ENCODE measurements at regions not wholly inside any gene's neighbourhood (a gene's known extent, or its start where the extent isn't known, plus 50 kb on each side); places are given as distances from the start of the nearest gene placed in this dataset.

DNA sequence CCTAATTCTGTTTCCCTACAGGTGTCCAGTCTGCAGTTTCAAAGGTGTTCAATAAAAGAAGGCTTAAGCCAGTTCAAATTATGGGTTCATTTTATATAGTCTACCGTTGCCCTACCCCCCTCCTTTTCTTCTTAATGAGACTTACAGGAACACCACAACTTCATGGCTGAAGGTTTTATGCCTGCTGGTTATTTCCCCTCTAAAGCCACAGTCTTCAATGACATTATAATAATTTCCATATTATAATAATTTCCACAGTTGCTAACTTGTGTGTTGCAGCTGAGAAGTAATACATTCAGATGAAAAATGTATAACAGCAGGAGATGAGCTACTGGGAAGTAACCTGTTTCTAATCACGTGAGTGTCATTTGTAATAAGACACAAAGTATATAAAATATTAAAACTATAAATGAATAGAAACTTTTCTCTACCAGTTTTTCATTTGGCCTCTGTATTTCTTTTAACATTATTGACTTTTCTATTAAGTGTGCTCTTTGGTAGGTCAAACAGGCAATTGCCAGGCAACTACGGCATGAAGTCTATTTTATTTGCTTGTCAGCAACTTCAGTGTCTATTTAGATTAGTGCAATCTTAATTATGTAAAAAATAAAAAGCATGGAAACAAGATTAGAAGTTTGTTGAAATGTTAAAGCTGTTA, 120.5 kb upstream of the HMHB1 start:
- DNase-seq = no peak

DNA sequence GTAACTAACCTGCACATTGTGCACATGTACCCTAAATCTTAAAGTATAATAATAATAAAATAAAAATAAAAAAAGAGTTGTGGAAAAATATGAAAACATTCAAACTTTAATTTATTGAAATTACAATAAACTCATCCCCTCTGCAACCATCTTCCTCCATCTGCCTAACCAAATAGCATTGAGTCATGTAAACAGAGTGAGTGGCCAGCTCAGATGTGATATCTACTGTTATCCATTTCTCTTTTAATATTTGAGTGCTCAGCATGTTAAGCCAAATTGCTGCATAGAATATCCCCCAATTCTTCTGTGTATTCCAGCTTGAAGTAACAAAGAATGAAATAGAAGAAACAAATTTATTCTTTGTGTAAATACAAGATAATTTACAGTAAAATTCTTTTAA, 124.4 kb upstream of the HMHB1 start:
- no peak for DNase-seq

DNA sequence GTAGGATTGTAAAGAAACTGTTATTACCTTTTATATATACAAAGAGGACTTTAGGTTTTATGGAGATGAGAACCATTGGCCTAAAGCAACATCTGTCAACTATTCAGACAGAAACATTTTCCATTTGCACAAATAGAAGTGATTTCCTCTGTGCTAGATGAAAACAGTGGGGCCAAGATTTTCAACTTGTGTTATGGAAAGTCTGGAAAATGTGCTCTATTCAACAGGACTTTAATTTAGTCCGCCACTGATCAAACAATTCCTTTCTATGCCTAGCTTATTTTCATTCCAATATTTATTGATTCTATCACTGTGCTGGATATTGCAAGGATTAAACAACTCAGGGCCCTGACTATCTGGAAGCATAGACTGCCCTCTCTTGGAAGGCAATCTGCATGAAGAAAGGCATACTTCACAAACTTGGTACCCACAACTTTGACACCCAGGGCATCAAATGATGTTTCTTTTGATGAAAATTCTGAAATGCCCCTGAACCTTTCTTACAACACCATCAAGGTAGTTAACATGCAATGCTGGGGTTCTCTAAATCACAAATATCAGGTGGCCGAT, 126.6 kb upstream of the HMHB1 start:
- DNase-seq = peak in 1 of 2 experiments; percentile 28

- DNase-seq = no peak
These were observed 128.5 kb upstream of the HMHB1 start for GRCh38 chr5:143683459-143683858.

DNA sequence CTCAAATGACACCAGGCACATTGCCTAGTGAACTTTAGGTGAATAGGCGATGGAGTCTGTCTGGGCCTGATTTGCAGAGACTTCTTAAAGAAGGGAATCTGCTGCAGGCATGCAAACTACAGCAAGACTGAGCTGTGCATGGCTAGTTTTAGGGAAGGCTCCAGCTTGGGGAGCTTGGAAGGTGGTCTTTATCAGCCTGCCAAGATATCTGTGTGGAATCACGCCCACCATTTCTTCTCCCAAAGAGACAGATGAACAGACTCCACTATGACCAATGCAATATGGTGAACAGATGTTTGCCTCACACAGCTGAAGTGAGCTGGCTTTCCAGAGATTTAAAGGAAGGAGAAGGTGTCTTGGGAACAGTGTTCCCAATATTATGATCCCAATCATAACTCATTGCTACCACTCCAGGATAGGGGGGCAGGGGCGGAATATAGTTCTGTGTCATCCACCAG, 129.0 kb upstream of the HMHB1 start:
- peak; percentile 7 to 48 for DNase-seq

DNA sequence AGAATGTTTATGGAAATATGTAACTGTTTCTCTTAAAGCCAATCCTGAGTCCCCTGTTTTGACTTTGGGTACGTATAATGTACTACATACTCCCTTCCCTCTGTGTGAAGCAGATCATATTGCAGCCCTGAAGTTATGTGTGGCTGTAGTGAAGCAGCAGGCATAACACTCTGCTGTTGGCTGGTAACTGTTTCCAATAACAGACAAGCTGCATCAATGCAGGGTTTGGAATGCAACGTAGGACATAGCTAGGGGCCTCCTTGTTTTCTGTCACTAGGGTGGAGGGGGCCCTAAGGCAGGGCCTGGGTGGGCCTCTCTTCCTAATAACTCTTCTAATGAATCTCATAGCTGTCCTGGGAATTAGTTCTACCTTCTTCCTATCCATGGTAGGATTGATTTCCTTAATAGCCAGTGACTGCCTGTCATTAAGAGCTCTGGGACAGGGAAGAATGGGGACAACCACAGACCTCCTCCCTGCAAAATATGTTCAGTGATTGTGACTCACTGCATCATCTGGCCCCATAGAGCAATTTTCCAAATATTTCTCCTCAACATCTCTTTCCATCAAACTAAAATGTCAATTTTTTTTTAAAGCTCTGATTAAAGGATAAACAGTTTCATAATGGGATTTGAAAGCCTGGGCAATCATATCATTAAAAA, 129.6 kb upstream of the HMHB1 start:
- no peak for DNase-seq

DNA sequence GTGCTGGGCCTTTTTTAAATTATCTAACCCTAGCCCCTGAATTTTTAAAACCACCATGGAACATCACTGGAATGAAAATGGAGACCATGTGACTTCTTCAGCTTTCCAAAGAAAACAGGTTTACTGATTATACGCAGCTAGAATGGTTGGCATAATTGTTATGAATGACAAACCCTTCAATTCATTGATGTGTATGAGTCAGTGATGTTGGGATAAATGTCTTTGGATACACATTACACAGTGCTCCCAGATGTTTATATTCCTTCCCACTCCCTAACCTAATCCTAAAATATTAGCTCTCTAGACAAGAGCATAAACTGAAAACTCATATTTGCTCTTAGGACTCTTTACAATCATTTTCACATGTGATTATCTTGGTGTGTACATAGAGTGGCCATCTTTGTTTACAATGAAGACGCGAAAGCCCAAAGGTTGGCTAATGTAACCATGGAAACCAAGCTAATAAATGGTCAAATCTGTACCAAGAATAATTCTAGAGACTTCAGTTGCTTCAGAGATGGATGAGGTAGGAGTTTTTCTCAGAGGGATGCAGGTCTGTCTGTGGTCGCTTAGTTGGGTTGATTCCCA, 131.2 kb upstream of the HMHB1 start:
- DNase-seq = no peak

DNA sequence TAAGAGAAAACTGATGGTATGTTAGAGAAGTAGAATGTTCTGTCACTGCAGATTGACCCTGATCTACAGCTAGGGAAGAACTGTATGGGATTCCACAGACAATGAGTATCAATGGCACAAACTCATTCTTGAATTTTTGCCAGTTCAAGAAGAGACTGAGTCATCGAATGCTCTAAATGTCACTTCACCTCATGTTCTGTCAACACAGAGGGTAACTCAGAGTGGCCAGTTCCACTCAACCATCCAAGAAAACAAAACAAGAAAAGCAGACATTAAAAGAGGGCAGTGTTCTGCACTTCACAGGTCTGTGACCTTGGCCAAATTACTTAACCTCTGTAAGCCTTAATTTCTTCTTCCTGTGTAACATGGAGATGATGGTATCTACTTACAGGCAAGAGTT, 132.2 kb upstream of the HMHB1 start:
- no peak for DNase-seq

DNA sequence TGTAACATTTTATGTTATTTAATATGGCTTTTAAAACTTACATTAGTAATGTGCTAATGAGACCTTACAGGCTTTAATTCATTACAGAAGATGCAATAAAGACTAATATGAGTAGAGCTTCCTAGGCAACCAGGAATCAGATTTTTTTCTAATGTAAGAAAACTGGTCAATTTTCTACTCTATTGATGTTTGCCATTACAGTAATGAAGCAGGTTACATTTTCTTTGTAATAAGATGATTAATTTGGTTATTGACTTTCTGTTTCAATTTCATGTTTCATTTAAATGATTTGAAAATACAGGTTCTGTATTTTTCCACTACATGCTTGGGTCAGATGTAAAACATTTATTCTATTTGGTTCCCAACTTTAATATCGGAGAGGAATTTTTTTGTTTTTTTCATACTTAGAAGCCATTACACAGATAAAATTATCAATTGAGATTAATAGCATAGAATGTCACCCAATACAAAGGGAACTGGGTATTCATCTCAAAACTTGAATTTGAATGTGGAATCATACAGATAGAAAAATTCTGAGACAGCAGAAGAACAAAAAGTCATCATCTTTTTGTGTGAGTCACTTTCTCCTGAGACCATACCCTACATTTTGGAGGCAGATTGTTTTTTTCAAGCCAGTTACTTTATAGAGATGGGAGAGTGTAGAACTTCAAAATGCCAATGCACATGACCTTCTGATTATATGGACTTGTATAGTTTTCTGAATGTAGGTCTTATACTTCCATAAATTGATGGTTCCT, 133.6 kb upstream of the HMHB1 start:
- DNase-seq = no peak

DNA sequence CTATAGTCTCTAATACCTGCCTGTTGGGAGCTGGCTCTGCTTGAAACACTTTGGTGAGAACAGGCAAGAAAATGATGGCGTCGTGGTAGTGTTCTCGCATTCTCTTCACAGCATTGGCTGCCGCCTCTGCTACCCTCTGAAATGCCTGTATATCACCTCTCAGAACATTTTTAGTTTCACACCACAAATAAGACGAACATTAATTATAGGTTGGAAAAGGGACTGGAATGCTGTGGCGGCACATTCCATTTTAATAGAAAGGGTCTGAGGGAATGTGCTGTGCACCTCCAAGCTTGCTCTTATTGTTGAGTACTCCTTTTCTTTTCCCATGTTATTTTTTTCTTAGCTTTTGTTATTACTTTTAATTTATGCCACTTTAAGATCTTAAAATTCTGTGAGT, 134.6 kb upstream of the HMHB1 start:
- no peak for DNase-seq

GRCh38 chr5:143676802-143677201, 135.2 kb upstream of the HMHB1 start:
- DNase-seq = no peak

GRCh38 chr5:143674469-143674786, 137.5 kb upstream of the HMHB1 start:
- DNase-seq = no peak

DNA sequence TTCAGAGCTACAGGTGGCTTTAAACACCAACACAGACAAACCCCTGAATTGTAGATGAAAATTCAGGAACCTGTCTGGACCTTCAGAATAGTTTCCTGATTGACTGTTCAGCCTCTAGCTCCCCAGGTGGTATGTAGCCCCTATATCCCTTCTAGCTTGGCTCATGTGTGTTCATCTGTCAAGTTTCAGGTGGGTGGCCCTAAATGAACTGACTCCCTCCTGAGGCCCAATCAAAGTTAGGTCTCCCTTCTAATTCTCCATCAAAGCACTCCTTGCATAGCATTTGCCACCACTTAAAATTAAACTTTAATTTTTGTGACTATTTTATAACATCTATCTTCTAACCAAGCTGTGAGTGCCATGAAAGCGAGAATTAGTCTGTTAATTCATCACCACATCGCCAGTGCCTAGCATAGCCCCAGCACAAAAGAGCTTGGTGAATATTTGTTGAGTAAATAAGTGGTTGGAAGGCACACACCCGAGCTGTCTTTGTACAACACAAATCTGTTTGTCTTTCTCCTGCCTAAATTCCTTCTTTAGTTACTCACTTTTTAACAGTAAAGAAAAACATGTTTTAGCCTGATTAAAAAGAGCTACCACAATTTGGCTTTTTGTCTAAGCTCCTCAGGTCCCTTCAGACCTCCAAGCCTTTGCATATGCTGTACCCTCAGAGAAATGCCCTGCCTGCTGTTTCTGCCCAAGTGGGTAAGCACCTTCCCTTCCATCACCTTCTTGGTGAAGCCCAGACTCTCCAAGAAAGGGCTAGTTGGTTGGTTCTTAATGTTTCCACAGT, 138.1 kb upstream of the HMHB1 start:
- DNase-seq = no peak

DNA sequence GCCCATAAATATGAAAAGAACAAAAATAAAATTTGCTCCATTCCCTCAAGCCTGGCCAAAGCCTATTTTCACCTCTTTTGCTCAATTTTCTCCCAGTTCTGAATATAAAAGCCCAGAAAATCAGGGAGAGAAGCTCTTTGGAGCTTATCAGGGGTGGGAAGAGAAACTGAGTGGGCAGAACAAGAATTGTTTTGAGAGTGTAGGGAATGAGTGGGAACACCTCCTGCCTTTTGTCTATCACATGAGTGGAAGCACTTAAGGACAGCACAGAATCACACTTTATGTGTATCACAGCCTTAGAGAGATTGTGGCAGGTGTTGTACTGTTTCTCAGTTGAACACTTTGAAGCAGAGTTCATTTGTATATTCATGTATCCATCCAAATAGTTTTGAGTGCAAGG, 139.2 kb upstream of the HMHB1 start:
- DNase-seq = no peak

- DNase-seq = peak in 1 of 2 experiments; percentile 11
These were observed 140.0 kb upstream of the HMHB1 start for GRCh38 chr5:143671674-143672569.

DNA sequence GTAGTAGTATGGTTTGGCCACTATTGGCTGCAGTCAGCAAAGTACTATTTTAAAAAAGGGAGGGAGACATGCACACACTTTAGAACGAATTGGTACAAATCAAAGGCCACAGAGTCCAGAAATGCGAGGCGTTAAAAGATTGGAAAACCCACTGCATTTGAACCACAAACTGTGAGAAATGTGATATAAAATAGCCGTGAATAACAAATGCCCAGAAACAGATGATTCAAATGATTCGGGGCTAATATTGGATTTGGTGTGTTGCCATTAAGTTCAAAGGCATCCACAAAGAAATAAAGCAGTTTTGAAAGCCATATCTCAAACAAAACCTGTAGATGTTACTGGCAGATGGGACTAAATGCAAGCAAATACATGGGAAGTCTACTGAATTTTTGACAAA, 140.9 kb upstream of the HMHB1 start:
- no peak for DNase-seq

DNA sequence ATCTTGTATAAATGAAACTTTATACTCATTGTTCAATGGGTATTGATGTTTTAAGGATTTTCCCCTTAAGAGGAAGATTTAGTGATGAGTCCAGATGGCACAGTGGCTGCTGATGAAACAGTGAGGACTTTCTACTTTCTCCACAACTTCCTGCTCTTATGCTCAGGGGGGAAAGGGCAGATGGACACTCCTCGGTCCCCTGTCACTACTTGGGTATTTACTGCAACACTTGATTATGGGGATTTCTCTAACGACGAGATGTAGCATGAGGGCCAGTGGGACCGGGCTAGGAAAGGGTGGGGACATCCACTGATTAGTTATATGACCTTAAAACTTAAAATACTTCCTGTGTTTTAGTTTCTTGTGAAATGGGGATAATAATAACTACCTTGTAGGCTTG, 146.1 kb upstream of the HMHB1 start:
- peak; percentile 91 to 96 for DNase-seq

- peak; percentile 10 to 72 for DNase-seq
These were observed 147.3 kb upstream of the HMHB1 start for GRCh38 chr5:143664623-143665022.

- DNase-seq = no peak
These were observed 148.1 kb upstream of the HMHB1 start for GRCh38 chr5:143663872-143664271.

DNA sequence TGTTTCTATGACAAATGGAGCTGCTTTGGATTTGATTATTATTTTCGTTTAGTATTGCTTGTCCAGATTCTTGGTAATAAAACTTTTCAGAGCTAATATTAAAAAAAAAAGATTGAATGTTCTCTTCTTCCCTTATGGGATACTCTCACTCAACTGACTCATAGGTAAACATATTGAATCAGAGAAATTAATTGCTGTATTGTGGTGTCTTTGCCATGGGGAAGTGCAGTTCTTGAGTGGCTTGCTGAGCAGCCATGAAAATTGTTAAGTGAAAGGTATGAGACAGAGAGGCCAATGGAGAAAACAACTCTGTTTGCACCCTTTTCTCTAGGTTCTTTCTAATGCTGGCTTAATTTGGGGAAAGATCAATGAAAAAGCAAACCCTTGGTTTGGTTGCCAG, 149.9 kb upstream of the HMHB1 start:
- DNase-seq = no peak

DNA sequence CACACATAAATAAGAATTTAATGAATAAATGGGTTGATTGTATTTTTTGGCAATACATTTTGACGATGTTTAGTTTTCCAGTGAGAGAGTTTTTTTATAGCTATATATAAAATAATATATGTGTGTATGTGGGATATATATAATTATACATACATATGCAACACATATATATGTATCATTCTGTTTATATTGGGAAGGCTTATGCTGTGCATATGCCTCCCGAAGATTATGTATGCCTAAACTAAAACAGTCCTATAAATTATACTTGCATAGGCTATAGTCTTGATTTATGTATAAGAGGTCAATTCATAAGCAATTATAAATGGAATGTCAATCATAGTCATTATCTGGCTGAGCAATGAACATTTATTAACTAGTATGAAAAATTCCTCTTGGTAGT, 151.3 kb upstream of the HMHB1 start:
- DNase-seq = no peak
